HCT116 (cell line): ENCODE measurements at regions not wholly inside any gene's neighbourhood (a gene's known extent, or its start where the extent isn't known, plus 50 kb on each side); places are given as distances from the start of the nearest gene placed in this dataset.

ENCODE experiments used
- ATAC-seq: fragments of 200-7000 bp; cut with Tn5 transposase; 2 replicates; pipeline ENCODE4 v1.9.1; 2020; ENCODE audit warnings: mild to moderate bottlenecking, moderate library complexity
- BruUV-seq: library from RNA; stranded (reverse); fragments of 400-500 nt; replicated peaks from 2 replicates; lab custom pipeline; 2021; lab: Mats Ljungman, UMichigan
- CTCF ChIA-PET: fragments of 300-600 bp; sonication (Branson Sonifier 250); formaldehyde crosslinking; loops from one replicate; lab custom pipeline; 2021; ENCODE audit warnings: antibody characterized with exemption; lab: Charles Lee
- POLR2A ChIA-PET: fragments of 300-600, 350-600 bp; sonication (Branson Sonifier 250); formaldehyde crosslinking; loops from one replicate; lab custom pipeline; 2021; ENCODE audit warnings: antibody characterized with exemption; lab: Charles Lee
- RAD21 ChIA-PET, 2 experiments: fragments of 300-600 bp; sonication (Branson Sonifier 250); formaldehyde crosslinking; loops; one replicate each; lab custom pipeline; 2023; ENCODE audit warnings: low total read pairs in 2 of 2; ENCODE audit not compliant: uncharacterized antibody in 2 of 2, unreplicated experiment in 2 of 2, low non-redundant PET in 1 of 2; lab: Charles Lee
- DNase-seq: peaks from one replicate; pipeline ENCODE4 v3.0.0-alpha.2; 2010; ENCODE audit warnings: low read depth, low spot score
- H2AFZ ChIP-seq: fragments of 200-600 bp; shearing (Covaris generic), sonication (generic); 2 replicates; pipeline ENCODE4 v1.6.1; 2017; ENCODE audit warnings: low read depth, mixed run types, mixed read lengths, antibody characterized with exemption, low read length; ENCODE audit not compliant: poor library complexity, severe bottlenecking
- H3K27ac ChIP-seq: 2 replicates; pipeline ENCODE4 v1.5.1; 2012; ENCODE audit warnings: low read depth, low read length
- H3K27me3 ChIP-seq: fragments of 200-600 bp; sonication (generic); 2 replicates; pipeline ENCODE4 v1.6.1; 2016; ENCODE audit warnings: mixed run types, low read length, mixed read lengths; ENCODE audit not compliant: insufficient read depth
- H3K36me3 ChIP-seq, 2 experiments: fragments of 200-500 bp in 1 of 2; fragments of 200-600 bp in 1 of 2; sonication (Bioruptor generic) in 1 of 2; sonication (generic) in 1 of 2; 2 replicates each; pipeline versions ENCODE4 v1.5.1 to v1.6.1; 2014 to 2016; ENCODE audit warnings: low read length in 2 of 2, inconsistent platforms in 1 of 2, mixed read lengths in 1 of 2, mixed run types in 1 of 2; ENCODE audit not compliant: insufficient read depth in 2 of 2, control insufficient read depth in 1 of 2
- H3K4me1 ChIP-seq, 2 experiments: fragments of 200-600 bp in 1 of 2; sonication (generic) in 1 of 2; 2 replicates each; pipeline versions ENCODE4 v1.5.1 to v1.6.1; 2012 to 2017; ENCODE audit warnings: low read length in 2 of 2, inconsistent platforms in 1 of 2, mild to moderate bottlenecking in 1 of 2, mixed read lengths in 1 of 2, mixed run types in 1 of 2, moderate library complexity in 1 of 2; ENCODE audit not compliant: insufficient read depth in 2 of 2, control insufficient read depth in 1 of 2
- H3K4me2 ChIP-seq: fragments of 200-600 bp; sonication (generic); 2 replicates; pipeline ENCODE4 v1.6.1; 2017; ENCODE audit warnings: mixed run types, low read length, mixed read lengths
- H3K4me3 ChIP-seq, 2 experiments: fragments of 200-600 bp in 1 of 2; sonication (generic) in 1 of 2; replicated peaks in 1 of 2; 2 replicates each; pipeline ENCODE4 v1.5.1; 2011 to 2016; ENCODE audit warnings: low read length in 2 of 2, control low read depth in 1 of 2, low read depth in 1 of 2, mild to moderate bottlenecking in 1 of 2, mixed read lengths in 1 of 2, mixed run types in 1 of 2
- H3K79me2 ChIP-seq: fragments of 200-600 bp; sonication (generic); 2 replicates; pipeline ENCODE4 v1.6.1; 2017; ENCODE audit warnings: mild to moderate bottlenecking, mixed run types, low read length, moderate library complexity, mixed read lengths; ENCODE audit not compliant: insufficient read depth
- H3K9ac ChIP-seq: fragments of 200-600 bp; sonication (generic); 2 replicates; pipeline ENCODE4 v1.6.1; 2016; ENCODE audit warnings: low read length, mixed read lengths
- H3K9me2 ChIP-seq: fragments of 200-600 bp; sonication (generic), shearing (Covaris generic); 2 replicates; pipeline ENCODE4 v1.6.1; 2017; ENCODE audit warnings: mixed run types, mild to moderate bottlenecking, moderate library complexity; ENCODE audit not compliant: insufficient read depth
- H3K9me3 ChIP-seq, 2 experiments: fragments of 200-500 bp in 1 of 2; fragments of 200-600 bp in 1 of 2; sonication (Bioruptor generic) in 1 of 2; sonication (generic) in 1 of 2; 2 replicates each; pipeline ENCODE4 v1.6.1; 2014 to 2017; ENCODE audit warnings: low read length in 2 of 2, mixed read lengths in 2 of 2, inconsistent platforms in 1 of 2, low read depth in 1 of 2, mild to moderate bottlenecking in 1 of 2, mixed run types in 1 of 2, moderate library complexity in 1 of 2; ENCODE audit not compliant: control insufficient read depth in 1 of 2, insufficient read depth in 1 of 2
- H4K20me1 ChIP-seq: fragments of 200-600 bp; sonication (generic), shearing (Covaris generic); 2 replicates; pipeline ENCODE4 v1.6.1; 2017; ENCODE audit warnings: mixed run types, mild to moderate bottlenecking, moderate library complexity; ENCODE audit not compliant: insufficient read depth
- EGR1 ChIP-seq: IDR thresholded peaks from 2 replicates; pipeline ENCODE4 v1.6.1; 2012; ENCODE audit warnings: low read depth
- EZH2 ChIP-seq: fragments of 200-600 bp; sonication (generic); IDR thresholded peaks from 2 replicates; pipeline ENCODE4 v1.6.1; 2017; ENCODE audit warnings: antibody characterized with exemption, mixed run types
- JUND ChIP-seq: IDR thresholded peaks from 2 replicates; pipeline ENCODE4 v1.6.1; 2012
- POLR2A ChIP-seq: IDR thresholded peaks from 2 replicates; pipeline ENCODE4 v1.7.0; 2011; ENCODE audit warnings: borderline replicate concordance; ENCODE audit not compliant: insufficient read depth, insufficient read length; ENCODE audit errors: extremely low read depth
- RAD21 ChIP-seq: IDR thresholded peaks from 2 replicates; pipeline ENCODE4 v1.6.1; 2012; ENCODE audit warnings: low read depth, mild to moderate bottlenecking
- REST ChIP-seq: IDR thresholded peaks from 2 replicates; pipeline ENCODE4 v1.6.1; 2012; ENCODE audit warnings: low read depth
- SIN3A ChIP-seq: IDR thresholded peaks from 2 replicates; pipeline ENCODE4 v1.6.1; 2012; ENCODE audit warnings: low read depth
- ZFX ChIP-seq: fragments of 450-650 bp; IDR thresholded peaks from 2 replicates; pipeline ENCODE4 v1.6.1; 2017
- ZNF274 ChIP-seq: fragments of 200-500 bp; sonication (Bioruptor generic); IDR thresholded peaks from 2 replicates; pipeline ENCODE4 v1.6.1; 2014; ENCODE audit warnings: mild to moderate bottlenecking, low read depth, low read length, inconsistent platforms
- intact Hi-C: fragments of 100-400 bp; cut with micrococcal nuclease; formaldehyde crosslinking; loops from 2 replicates; pipeline ENCODE4 v1.10.0; 2022
- TF ChIP-seq, protein P1 (sequence below), 3 experiments: fragments of 200-600 bp in 1 of 3; sonication (generic) in 1 of 3; IDR thresholded peaks in 2 of 3; conservative IDR thresholded peaks in 1 of 3; 2 replicates each; pipeline ENCODE4 v1.5.1; 2012 to 2017; ENCODE audit warnings: low read depth in 2 of 3, low read length in 2 of 3, antibody characterized with exemption in 1 of 3, borderline replicate concordance in 1 of 3, control low read depth in 1 of 3, mild to moderate bottlenecking in 1 of 3, mixed read lengths in 1 of 3, mixed run types in 1 of 3, moderate library complexity in 1 of 3; ENCODE audit not compliant: insufficient read depth in 1 of 3

DNA sequence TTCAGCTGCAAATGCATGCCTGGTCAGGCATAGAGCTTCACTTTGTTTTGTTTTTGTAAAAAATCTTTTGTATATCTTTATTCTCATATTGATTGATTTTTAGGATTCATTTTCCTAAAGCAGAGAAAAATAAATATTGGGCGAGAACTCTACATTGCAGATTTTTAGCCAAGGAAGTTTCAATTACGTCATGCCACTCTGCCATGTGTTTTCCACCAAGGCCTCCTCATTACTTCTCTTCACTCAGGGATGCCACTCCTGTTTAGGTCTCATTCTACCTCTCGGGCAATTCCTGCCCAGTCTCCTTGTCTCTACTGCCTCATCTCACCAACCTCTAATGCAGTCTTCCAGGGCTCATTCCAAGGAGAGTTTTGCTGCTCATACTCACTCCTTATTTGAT lies 497.3 kb upstream of the SPTLC3 start (continued):
- no peak for TF ChIP-seq REST

DNA sequence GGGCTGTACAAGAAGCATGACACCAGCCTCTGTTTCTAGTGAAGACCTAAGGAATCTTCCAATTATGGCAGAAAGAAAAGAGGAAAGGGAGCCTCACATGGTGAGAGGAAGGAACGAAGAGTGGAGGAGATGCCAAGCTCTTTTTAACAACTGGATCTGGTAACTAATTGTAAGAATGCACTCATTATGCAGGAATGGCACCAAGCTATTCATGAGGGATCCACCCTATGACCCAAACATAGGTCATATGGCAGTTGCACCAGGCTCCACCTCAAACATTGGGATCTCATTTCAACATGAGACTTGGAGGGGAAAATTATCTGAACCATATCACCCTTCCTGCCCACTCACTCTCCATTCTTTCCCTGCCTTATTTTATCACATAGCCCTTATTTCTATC lies 496.0 kb upstream of the SPTLC3 start:
- ChIA-PET CTCF (no interaction called here), POLR2A (no interaction called here), RAD21 (no interaction called here)
- no peak for ATAC-seq
- Histone ChIP-seq H2AFZ (no peak overlapping the region), H3K27me3 (no peaks in the 10 kb centered on the region), H3K4me1 (no peaks in the 10 kb centered on the region), H3K79me2 (no peaks in the 10 kb centered on the region), H3K27ac (no peak overlapping the region), H3K9me3 (peaks cover 7 to 34% of the 10 kb centered on the region in 2 experiments; a peak in 2 of 4 replicates), H3K4me2 (no peak overlapping the region), H3K4me3 (no peak overlapping the region), H3K9me2 (no peaks in the 10 kb centered on the region), H3K9ac (no peak overlapping the region), H3K36me3 (no peaks in the 10 kb centered on the region), H4K20me1 (no peaks in the 10 kb centered on the region)
- intact Hi-C loops, result no loop called here
- BruUV-seq, result no TSS peak
- TF ChIP-seq ZFX, result no peak
- no peak for TF ChIP-seq EZH2
- no peak for TF ChIP-seq POLR2A
- DNase-seq, result no peak

DNA sequence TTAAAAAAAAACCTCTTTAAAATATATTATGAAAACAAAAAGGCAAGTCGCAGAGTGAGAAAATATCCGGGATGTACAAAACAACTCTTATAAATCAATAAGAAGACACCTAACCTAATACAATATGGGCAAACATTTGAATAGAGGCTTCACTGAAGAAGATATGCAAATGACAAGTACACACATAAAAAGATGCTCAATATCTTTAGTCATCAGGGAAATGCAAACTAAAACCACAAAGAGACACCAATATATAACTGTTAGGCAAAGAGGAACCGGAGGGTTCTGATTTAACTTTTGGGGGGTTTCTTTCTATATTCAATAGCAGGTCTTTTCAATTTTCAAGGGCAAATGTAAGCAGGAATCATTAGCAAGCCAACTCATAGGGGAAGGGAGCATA lies 480.7 kb upstream of the SPTLC3 start:
- Histone ChIP-seq H3K27me3 (no peaks in the 10 kb centered on the region), H3K79me2 (no peaks in the 10 kb centered on the region), H4K20me1 (no peaks in the 10 kb centered on the region), H3K9me2 (no peaks in the 10 kb centered on the region), H3K27ac (no peak overlapping the region), H3K4me3 (no peak overlapping the region), H3K36me3 (no peaks in the 10 kb centered on the region), H3K4me1 (no peaks in the 10 kb centered on the region), H3K9me3 (peaks cover 9 to 36% of the 10 kb centered on the region in 2 experiments; a peak in 3 of 4 replicates), H3K4me2 (no peak overlapping the region), H2AFZ (no peak overlapping the region), H3K9ac (no peak overlapping the region)
- no peak for DNase-seq
- ChIA-PET CTCF (no interaction called here), POLR2A (no interaction called here), RAD21 (no interaction called here)
- intact Hi-C loops, result no loop called here
- no TSS peak for BruUV-seq
- ATAC-seq, result no peak
- TF ChIP-seq ZNF274 (no peak), SIN3A (no peak), REST (no peak), JUND (no peak), EZH2 (no peak), ZFX (no peak), EGR1 (no peak), RAD21 (no peak)
- TF ChIP-seq, protein P1, sequence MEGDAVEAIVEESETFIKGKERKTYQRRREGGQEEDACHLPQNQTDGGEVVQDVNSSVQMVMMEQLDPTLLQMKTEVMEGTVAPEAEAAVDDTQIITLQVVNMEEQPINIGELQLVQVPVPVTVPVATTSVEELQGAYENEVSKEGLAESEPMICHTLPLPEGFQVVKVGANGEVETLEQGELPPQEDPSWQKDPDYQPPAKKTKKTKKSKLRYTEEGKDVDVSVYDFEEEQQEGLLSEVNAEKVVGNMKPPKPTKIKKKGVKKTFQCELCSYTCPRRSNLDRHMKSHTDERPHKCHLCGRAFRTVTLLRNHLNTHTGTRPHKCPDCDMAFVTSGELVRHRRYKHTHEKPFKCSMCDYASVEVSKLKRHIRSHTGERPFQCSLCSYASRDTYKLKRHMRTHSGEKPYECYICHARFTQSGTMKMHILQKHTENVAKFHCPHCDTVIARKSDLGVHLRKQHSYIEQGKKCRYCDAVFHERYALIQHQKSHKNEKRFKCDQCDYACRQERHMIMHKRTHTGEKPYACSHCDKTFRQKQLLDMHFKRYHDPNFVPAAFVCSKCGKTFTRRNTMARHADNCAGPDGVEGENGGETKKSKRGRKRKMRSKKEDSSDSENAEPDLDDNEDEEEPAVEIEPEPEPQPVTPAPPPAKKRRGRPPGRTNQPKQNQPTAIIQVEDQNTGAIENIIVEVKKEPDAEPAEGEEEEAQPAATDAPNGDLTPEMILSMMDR (IDR thresholded peaks at IDR 0.05 in 2 of 3, conservative IDR thresholded peaks at IDR 0.05 in 1 of 3; ENCODE audit: borderline replicate concordance in 1 of 3, insufficient read depth in 1 of 3, low read depth in 2 of 3, low read length in 2 of 3), result no peak
